HG03571 (cell line): ENCODE measurements at regions not wholly inside any gene's neighbourhood (a gene's known extent, or its start where the extent isn't known, plus 50 kb on each side); places are given as distances from the start of the nearest gene placed in this dataset.
"Not testable (repeated sequence)": the region's sequence is repeated elsewhere in the genome, so short reads cannot be mapped to it uniquely, and the experiment has no call there.

Experiments used
- ATAC-seq: cut with Tn5 transposase; IDR thresholded peaks from one replicate; pipeline ENCODE4 v1.9.1; 2021; ENCODE audit not compliant: unreplicated experiment

DNA sequence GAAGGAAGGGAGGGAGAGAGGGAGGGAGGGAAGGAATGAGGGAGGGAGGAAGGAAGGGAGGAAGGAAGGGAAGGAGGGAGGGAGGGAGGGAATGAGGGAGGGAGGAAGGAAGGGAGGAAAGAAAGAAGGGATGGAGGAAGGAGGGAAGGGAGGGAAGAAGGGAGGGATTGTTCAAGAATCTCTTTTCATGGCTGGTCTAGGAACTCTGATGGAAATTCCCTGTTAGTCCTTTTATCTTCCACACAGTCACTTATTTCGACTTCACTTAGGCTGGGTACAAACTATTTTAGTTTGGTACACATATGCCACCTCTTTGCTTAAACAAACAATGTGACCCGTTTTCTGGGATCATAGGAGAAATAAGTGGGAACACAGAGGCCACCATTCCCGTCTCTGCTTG lies 435.6 kb upstream of the WWC1 start:
- no peak for ATAC-seq

GRCh38 chr5:167857321-167857720 lies 434.1 kb upstream of the WWC1 start:
- ATAC-seq = no peak

GRCh38 chr5:167858186-167858855 lies 433.1 kb upstream of the WWC1 start:
- ATAC-seq = not testable (repeated sequence)

GRCh38 chr5:167861129-167861927 lies 430.1 kb upstream of the WWC1 start:
- ATAC-seq = no peak

GRCh38 chr5:167861928-167862426 lies 429.5 kb upstream of the WWC1 start:
- ATAC-seq = no peak

GRCh38 chr5:167863883-167864282 lies 427.6 kb upstream of the WWC1 start:
- no peak for ATAC-seq

GRCh38 chr5:167864801-167865200 lies 426.6 kb upstream of the WWC1 start:
- ATAC-seq = no peak

DNA sequence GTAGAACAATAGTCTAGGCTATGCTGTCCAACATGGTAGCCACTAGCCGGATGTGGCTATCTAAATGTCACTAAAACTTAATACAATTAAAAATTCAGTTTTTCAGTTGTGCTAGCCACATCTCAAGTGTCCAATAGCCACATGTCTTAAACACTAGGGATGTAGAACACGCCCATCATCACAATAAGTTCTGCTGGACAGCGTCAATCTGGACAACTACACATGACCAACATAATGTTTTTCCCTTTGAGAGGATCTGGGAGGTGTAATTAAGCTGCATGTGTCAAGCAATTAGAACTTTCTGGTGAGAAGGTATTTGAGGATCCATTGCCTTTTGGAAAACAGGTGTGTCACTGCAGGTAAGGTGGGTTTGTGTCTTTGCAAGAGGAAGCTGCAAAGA lies 424.6 kb upstream of the WWC1 start:
- ATAC-seq = no peak

- ATAC-seq = no peak
These were observed 424.2 kb upstream of the WWC1 start for GRCh38 chr5:167867281-167867680.

- ATAC-seq = no peak
These were observed 422.3 kb upstream of the WWC1 start for GRCh38 chr5:167869125-167869524.

GRCh38 chr5:167870055-167870454 lies 421.4 kb upstream of the WWC1 start:
- no peak for ATAC-seq

DNA sequence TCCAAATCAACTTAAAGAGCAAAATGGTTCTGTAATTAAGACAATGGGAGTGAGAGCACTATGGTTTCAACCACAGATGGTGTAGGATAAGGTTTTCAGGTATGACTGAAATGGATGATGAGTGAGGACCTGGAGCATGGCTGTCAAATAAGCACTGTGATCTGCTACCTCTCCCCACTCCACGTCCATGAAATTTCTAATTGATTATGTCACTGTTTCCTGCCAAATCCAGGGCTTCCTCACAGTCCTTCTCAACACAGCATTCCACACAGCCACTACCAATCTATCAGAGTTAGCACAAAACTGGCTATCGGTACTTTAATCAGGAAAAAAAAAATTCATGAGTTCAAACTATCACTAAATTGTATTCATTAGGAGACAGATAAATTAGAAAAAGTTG lies 420.4 kb upstream of the WWC1 start:
- ATAC-seq = no peak

DNA sequence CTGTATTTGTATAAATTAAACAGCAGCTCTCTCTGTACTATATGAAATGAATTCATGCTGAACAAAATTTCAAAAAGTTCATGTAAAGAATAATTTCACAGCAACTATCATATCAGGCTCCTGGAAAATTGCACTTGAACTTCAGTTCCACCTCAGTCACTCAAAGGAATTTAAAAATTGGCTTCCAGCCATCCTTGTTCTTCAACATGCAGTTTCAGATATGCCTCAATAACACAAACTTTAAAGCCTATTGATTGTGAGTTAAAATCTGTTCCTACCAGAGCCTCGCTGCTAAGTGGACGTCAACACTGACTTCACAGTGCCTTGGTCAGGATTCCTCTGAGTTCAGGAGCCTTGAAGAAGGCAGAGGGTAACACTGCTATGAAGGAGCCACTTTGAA lies 418.7 kb upstream of the WWC1 start:
- no peak for ATAC-seq

- no peak for ATAC-seq
These were observed 414.2 kb upstream of the WWC1 start for GRCh38 chr5:167877114-167877722.

DNA sequence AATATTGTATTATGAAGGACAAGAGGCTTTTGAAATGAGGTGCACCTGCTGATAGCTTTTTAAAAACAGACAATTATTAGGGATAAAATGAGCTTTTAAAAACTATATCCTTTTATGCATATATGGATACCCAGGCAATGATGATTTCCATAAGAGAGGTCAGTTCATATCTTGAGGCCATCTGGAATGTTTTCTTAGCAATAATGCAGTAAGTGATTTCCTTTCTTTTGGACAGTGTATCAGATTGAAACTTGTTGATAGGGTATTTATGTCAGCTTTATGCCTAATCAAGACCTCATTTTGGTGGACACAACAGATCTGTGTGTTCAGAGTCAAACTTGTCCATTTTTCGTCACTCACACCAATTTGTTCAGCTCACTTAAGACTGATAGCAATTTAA lies 413.5 kb upstream of the WWC1 start:
- ATAC-seq = no peak

- no peak for ATAC-seq
These were observed 411.0 kb upstream of the WWC1 start for GRCh38 chr5:167880420-167880819.

DNA sequence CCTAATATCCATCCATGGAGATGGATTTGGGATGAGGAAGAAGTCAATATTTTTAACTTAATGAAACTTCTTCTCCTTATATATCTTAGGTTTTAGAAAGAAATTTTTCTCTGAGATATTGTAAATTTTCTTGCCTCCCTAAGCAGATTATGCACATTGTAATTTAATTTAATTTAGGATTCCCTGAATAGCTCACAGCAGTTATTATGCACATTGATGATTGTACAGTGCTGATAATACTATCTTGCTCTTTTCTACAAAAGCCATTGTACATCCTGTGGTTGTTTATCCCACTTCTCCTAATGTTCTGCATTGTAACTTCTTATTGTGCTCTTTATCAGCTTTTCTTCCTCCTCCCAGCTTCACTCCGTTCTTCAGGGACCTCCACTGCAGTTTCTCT lies 410.4 kb upstream of the WWC1 start:
- ATAC-seq = no peak

- no peak for ATAC-seq
These were observed 405.2 kb upstream of the WWC1 start for GRCh38 chr5:167886196-167886595.

- no peak for ATAC-seq
These were observed 403.1 kb upstream of the WWC1 start for GRCh38 chr5:167888393-167888792.

DNA sequence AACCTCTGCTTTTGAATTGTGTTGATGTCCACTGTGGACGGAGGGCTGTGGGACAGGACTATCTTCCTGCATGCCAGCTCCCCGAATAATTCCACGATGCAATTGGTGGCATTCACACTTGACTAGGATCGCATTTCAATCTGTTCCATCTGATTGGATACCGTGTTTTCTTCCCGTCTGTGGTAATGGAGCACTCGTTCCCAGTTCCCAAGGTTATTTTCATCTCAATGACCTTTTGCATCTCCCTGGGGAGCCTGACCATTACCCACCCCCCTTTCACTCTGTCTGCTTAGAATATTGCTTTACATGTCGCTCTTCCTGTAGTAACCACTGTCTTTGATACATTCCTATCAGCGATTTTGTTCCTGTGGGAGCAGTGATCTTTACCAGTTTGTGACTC lies 402.2 kb upstream of the WWC1 start:
- ATAC-seq = no peak

- no peak for ATAC-seq
These were observed 398.9 kb upstream of the WWC1 start for GRCh38 chr5:167892352-167893115.
